ENCODE measurements at regions not wholly inside any gene's neighbourhood (a gene's known extent, or its start where the extent isn't known, plus 50 kb on each side); places are given as distances from the start of the nearest gene placed in this dataset.

- intact Hi-C loops (cut with DNase I): no loop called here
- H3K9me3 ChIP-seq: no peaks in the 10 kb centered on the region
- no peak for ATAC-seq
- no peak for FAIRE-seq
- no peaks in the 10 kb centered on the region for H3K4me1 ChIP-seq
- no peaks in the 10 kb centered on the region for H3K27me3 ChIP-seq
- 66 to 67% methylated on average over 2 of the region's 2 CpGs for WGBS, 2 donors
- H3K27ac ChIP-seq: no peak overlapping the region
- TF ChIP-seq CTCF (IDR thresholded peaks at IDR 0.05): no peak
- DNase-seq: no peak
- H3K4me3 ChIP-seq: no peak overlapping the region
- H3K36me3 ChIP-seq: no peaks in the 10 kb centered on the region
Observed at GRCh38 chr2:13638181-13638580, 921.4 kb downstream of the TRIB2 start.

GRCh38 chr2:13649918-13650317 is 933.2 kb downstream of the TRIB2 start:
- no peak for ATAC-seq
- Histone ChIP-seq H3K9me3 (no peaks in the 10 kb centered on the region), H3K36me3 (no peaks in the 10 kb centered on the region), H3K4me3 (no peak overlapping the region), H3K27ac (no peak overlapping the region), H3K4me1 (no peaks in the 10 kb centered on the region), H3K27me3 (no peaks in the 10 kb centered on the region)
- TF ChIP-seq CTCF (IDR thresholded peaks at IDR 0.05): no peak
- intact Hi-C loops (cut with DNase I): no loop called here
- WGBS, 2 donors: 75 to 87% methylated on average over 1 of the region's 1 CpG
- no peak for DNase-seq
- no peak for FAIRE-seq

- no peaks in the 10 kb centered on the region for H3K4me1 ChIP-seq
- no peak for ATAC-seq
- no peak for FAIRE-seq
- no peaks in the 10 kb centered on the region for H3K27me3 ChIP-seq
- no peaks in the 10 kb centered on the region for H3K9me3 ChIP-seq
- TF ChIP-seq CTCF (IDR thresholded peaks at IDR 0.05): no peak
- H3K36me3 ChIP-seq: no peaks in the 10 kb centered on the region
- intact Hi-C loops (cut with DNase I): no loop called here
- no peak overlapping the region for H3K4me3 ChIP-seq
- no peak overlapping the region for H3K27ac ChIP-seq
- no peak for DNase-seq
- 60 to 65% methylated on average over 3 of the region's 3 CpGs for WGBS, 2 donors
Observed at GRCh38 chr2:13650586-13651180, 933.9 kb downstream of the TRIB2 start.

GRCh38 chr2:13651684-13652131 is 935.0 kb downstream of the TRIB2 start:
- intact Hi-C loops (cut with DNase I): no loop called here
- TF ChIP-seq CTCF (IDR thresholded peaks at IDR 0.05): no peak

GRCh38 chr2:13652531-13653313 is 936.0 kb downstream of the TRIB2 start:
- no peak overlapping the region for H3K27ac ChIP-seq
- FAIRE-seq: no peak
- no peak overlapping the region for H3K4me3 ChIP-seq
- H3K9me3 ChIP-seq: no peaks in the 10 kb centered on the region
- no peak for TF ChIP-seq CTCF (IDR thresholded peaks at IDR 0.05)
- no peaks in the 10 kb centered on the region for H3K27me3 ChIP-seq
- H3K4me1 ChIP-seq: no peaks in the 10 kb centered on the region
- no peak for ATAC-seq
- intact Hi-C loops (cut with DNase I): no loop called here
- 63 to 74% methylated on average over 2 of the region's 2 CpGs for WGBS, 2 donors
- H3K36me3 ChIP-seq: no peaks in the 10 kb centered on the region
- DNase-seq: no peak

More at GRCh38 chr2:13651684-13652131, 935.0 kb downstream of the TRIB2 start:
- Histone ChIP-seq H3K4me3 (no peak overlapping the region), H3K27me3 (no peaks in the 10 kb centered on the region), H3K36me3 (no peaks in the 10 kb centered on the region), H3K9me3 (no peaks in the 10 kb centered on the region), H3K27ac (no peak overlapping the region), H3K4me1 (no peaks in the 10 kb centered on the region)
- DNase-seq (no peak), FAIRE-seq (no peak), ATAC-seq (no peak)

Data from pancreas (tissue), 10 donors.